ENCODE measurements at regions not wholly inside any gene's neighbourhood (a gene's known extent, or its start where the extent isn't known, plus 50 kb on each side); places are given as distances from the start of the nearest gene placed in this dataset.
"Not testable (repeated sequence)": the region's sequence is repeated elsewhere in the genome, so short reads cannot be mapped to it uniquely, and the experiment has no call there.

DNA sequence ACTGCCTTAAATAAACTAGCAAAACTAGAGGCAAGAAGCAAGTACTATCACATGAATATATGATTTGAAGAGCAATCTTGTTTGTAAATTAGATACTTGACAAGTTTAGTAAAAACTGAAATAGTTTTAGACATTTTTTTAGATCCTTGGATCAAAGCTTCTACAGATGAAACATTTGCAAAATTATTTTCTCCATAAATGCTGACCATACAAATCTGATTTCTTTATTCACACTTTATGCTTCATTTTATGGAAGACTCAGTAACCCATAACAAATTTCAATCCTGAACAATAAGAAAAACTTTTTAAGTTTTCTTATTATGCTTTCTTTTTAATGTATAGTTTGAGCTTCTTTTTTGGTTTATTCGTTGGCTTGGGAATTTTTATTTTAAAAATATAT lies 750.2 kb upstream of the SLITRK5 start:
- DNase-seq (ENCODE audit: low read depth), result no peak
- TF ChIP-seq, protein P1, sequence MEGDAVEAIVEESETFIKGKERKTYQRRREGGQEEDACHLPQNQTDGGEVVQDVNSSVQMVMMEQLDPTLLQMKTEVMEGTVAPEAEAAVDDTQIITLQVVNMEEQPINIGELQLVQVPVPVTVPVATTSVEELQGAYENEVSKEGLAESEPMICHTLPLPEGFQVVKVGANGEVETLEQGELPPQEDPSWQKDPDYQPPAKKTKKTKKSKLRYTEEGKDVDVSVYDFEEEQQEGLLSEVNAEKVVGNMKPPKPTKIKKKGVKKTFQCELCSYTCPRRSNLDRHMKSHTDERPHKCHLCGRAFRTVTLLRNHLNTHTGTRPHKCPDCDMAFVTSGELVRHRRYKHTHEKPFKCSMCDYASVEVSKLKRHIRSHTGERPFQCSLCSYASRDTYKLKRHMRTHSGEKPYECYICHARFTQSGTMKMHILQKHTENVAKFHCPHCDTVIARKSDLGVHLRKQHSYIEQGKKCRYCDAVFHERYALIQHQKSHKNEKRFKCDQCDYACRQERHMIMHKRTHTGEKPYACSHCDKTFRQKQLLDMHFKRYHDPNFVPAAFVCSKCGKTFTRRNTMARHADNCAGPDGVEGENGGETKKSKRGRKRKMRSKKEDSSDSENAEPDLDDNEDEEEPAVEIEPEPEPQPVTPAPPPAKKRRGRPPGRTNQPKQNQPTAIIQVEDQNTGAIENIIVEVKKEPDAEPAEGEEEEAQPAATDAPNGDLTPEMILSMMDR (IDR thresholded peaks at IDR 0.05; ENCODE audit: low read depth, low read length, missing control alignments), result no peak
- H3K4me3 ChIP-seq (ENCODE audit: low read depth, low read length), result no peak overlapping the region

DNA sequence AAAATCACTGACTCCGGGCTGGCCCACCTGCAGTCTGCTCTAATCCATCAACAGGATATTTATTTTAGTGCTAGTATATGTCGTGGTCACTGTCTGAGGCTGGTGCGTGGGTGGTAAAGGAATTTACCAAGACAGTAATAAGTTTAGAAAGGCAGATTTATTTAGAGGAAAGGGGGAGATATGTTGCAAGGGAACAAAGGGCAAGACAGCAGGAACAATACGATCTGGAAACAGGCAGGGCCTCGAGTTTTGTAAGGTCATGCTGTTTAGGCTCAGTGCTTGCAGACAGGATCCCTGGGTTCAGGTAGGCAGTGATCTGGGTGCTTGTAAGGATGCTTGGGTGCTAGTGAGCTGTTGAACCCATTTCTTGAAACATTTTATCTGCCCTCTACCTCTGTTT lies 748.2 kb upstream of the SLITRK5 start:
- DNase-seq (ENCODE audit: low read depth), result no peak
- no peak overlapping the region for H3K4me3 ChIP-seq (ENCODE audit: low read depth, low read length)
- TF ChIP-seq, protein P1 (IDR thresholded peaks at IDR 0.05; ENCODE audit: low read depth, low read length, missing control alignments), result no peak

DNA sequence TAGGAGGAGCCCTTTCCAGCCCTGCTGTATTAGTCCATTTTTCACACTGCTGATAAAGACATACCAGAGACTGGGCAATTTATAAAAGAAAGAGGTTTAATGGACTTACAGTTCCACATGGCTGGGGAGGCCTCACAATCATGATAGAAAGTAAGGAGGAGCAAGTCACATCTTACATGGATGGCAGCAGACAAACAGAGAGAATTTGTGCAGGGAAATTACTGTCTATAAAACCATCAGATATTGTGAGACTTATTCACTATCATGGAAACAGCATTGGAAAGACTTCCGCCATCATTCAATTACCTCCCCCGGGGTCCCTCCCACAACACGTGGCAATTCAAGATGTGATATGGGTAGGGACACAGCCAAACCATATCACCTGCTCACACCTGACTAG lies 744.3 kb upstream of the SLITRK5 start:
- not testable (repeated sequence) for DNase-seq (ENCODE audit: low read depth); H3K4me3 ChIP-seq (ENCODE audit: low read depth, low read length)

DNA sequence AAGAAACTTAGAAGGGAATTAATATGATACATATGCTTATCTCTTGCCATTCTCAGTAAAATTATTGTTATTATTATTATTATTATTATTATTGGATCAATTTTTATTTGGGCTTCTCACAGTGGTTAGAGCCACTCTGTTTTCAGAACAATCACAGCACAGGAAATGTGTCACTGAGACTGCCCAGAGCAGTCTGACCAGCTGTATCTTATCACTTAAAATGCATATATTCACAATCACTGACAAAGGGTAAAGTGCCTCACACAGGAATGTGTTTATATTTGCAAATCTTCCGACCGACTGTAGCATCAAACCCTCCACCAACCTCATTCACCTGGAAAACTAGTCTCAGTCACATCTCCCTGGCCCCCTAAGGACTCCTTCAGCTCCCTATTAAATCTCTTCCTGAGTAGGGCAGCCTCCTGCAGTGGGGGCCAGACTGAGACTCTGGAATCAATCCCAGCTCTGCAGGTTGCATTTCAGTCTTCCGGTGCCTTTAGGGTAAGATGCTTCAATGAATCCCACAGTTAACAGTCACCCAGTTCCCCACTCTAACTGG lies 738.3 kb upstream of the SLITRK5 start:
- no peak for DNase-seq (ENCODE audit: low read depth)
- TF ChIP-seq, protein P1 (IDR thresholded peaks at IDR 0.05; ENCODE audit: low read depth, low read length, missing control alignments), result no peak
- no peak overlapping the region for H3K4me3 ChIP-seq (ENCODE audit: low read depth, low read length)

DNA sequence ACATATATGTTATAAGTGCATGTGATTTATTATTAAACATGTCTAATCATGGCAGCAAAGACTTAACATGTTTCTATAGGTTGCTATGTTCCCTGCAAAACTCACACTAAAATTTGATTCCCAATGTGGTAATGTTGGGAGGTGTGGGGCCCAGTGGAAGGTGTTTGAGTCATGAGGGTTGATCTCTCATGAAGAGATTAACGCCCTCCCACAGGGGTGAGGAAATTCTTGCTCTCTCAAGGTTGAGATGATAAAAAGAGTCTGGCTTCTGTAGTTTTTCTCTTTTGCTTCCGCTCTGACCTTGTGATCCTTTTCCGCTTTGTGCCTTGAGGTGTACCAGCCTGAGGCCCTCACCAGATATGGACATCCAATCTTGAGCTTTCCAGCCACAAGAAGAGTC lies 737.5 kb upstream of the SLITRK5 start:
- no peak overlapping the region for H3K4me3 ChIP-seq (ENCODE audit: low read depth, low read length)
- TF ChIP-seq, protein P1 (IDR thresholded peaks at IDR 0.05; ENCODE audit: low read depth, low read length, missing control alignments), result no peak
- no peak for DNase-seq (ENCODE audit: low read depth)

DNA sequence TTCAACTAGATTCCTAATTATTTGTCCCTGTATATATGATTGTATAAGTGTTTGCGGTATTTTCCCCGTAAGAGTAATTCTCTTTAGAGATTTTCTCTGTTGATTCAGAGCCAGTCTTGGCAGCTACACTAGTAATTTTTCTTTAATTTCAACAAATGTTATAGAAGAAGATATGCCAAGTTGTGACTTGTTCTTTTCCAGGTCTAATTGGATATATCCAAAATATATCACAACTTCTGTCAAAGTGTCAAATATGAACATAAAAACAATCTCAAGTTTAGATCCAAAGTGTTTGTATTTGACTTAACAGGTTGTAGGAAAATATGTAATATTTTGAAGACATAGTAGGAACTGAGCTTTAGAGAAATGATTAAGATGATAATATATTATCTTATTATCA lies 733.9 kb upstream of the SLITRK5 start:
- no peak overlapping the region for H3K4me3 ChIP-seq (ENCODE audit: low read depth, low read length)
- DNase-seq (ENCODE audit: low read depth), result no peak
- TF ChIP-seq, protein P1 (IDR thresholded peaks at IDR 0.05; ENCODE audit: low read depth, low read length, missing control alignments), result no peak

DNA sequence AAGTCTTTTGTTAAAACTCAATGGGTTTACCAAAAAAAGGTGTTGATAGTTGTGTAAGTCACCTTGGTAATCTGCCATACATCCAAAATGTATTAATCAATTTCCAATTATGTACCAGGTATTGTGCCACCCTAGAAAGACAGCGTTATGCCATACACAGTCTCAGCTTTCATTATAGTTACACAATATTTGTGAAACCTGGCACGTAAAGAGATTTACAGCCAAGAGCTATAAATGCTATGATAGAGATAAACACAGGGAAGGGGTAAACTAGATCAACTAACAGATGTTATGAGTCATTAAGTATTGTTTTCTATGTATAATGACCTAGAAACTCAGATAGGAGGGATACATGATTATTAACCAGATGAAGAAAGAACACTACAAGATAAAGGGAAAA lies 725.6 kb upstream of the SLITRK5 start:
- TF ChIP-seq, protein P1 (IDR thresholded peaks at IDR 0.05; ENCODE audit: low read depth, low read length, missing control alignments), result no peak
- no peak for DNase-seq (ENCODE audit: low read depth)

More for the DNA sequence above, 725.6 kb upstream of the SLITRK5 start:
- H3K4me3 ChIP-seq (ENCODE audit: low read depth, low read length), result no peak overlapping the region
